ENCODE measurements at regions not wholly inside any gene's neighbourhood (a gene's known extent, or its start where the extent isn't known, plus 50 kb on each side); places are given as distances from the start of the nearest gene placed in this dataset.

DNA sequence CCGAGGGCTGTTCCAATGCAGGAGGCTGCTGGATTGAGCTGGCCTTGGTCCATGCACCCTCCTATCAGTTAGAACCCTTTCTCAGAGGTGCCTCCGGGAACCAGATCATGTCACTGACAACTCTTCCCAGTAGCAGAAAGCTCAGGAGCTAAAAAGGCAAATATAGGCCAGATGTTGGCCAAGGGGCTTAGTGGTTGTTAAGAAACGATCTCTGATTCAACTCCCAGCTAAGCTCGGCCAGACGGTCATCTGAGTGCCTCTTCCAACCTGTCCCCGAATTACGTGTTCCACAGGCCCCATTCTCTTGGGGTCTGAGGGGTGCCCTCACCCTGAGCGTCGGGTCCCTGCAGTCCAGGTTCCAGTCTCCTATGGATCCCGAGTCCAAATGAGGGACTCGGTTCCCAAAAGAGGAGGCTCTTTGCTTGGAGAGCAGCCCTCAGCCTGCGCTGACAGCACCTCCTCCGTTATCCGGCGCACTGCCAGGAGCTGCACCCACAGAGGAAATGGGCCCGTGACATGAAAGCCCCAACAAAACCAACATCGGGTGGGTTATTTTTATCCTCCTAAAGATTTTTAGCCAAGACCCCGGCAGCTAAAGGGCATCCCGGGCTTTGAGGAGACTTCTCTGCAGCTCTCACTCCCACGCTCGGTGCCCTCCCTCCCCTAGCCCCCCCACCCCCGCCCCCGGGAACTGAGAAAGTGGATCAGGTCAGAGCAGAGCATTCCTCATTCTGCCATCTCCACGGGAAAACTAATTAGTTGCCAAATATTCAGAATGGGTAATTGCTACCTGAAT is 106.6 kb upstream of the ID2 start:
- no peaks in the 10 kb centered on the region for H3K9me3 ChIP-seq (replicated peaks; ENCODE audit: control insufficient read depth, insufficient read depth, low read depth, low read length)
- ATAC-seq (no peak), DNase-seq (ENCODE audit: extremely low read depth in 1 of 4, low spot score in 3 of 4) (no peak), FAIRE-seq (no peak)
- H3K9me1 ChIP-seq (ENCODE audit: control insufficient read depth, insufficient read depth, low read length), result no peaks in the 10 kb centered on the region
- POLR2A ChIA-PET, result interaction anchor here (0.6 to 2.7 kb wide), 7 partner anchors 9 to 107 kb away, joined by 3 to 10 read pairs (median 4); partner anchors contain the start of gene ID2
- TF ChIP-seq, protein P1, sequence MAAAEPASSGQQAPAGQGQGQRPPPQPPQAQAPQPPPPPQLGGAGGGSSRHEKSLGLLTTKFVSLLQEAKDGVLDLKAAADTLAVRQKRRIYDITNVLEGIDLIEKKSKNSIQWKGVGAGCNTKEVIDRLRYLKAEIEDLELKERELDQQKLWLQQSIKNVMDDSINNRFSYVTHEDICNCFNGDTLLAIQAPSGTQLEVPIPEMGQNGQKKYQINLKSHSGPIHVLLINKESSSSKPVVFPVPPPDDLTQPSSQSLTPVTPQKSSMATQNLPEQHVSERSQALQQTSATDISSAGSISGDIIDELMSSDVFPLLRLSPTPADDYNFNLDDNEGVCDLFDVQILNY (CRISPR knock-in tag; IDR thresholded peaks at IDR 0.05), result no peak
- TF ChIP-seq SRSF9 (IDR thresholded peaks at IDR 0.05; ENCODE audit: borderline replicate concordance, low read depth, low read length), result no peak
- H3K4me1 ChIP-seq (replicated peaks in 1 of 2; ENCODE audit: control insufficient read depth in 2 of 2, insufficient read depth in 2 of 2, low read length in 2 of 2), result peaks cover 6 to 13% of the 10 kb centered on the region in 2 experiments; a peak in 1 of 5 replicates
- no peaks in the 10 kb centered on the region for H4K20me1 ChIP-seq (replicated peaks; ENCODE audit: control insufficient read depth, insufficient read depth, low read length)
- H3K9ac ChIP-seq (ENCODE audit: insufficient read depth in 1 of 2, low read depth in 2 of 2, low read length in 2 of 2), result no peak overlapping the region; a peak in 1 of 4 replicates
- no TSS peak for BruUV-seq (replicated peaks)
- 23% methylated on average over 16 of the region's 24 CpGs for WGBS (ENCODE audit: insufficient coverage, low coverage, missing lambda C conversion rate)
- no peaks in the 10 kb centered on the region for H3K79me2 ChIP-seq (ENCODE audit: control insufficient read depth, insufficient read depth, low read length)
- H2AFZ ChIP-seq (ENCODE audit: low read depth, low read length), result no peak overlapping the region
- CTCF ChIA-PET (ENCODE audit: low intra/inter-chr PET ratio), result no interaction called here
- no peak overlapping the region for H3K4me2 ChIP-seq (ENCODE audit: insufficient read depth, low read length)
- H3K27me3 ChIP-seq (ENCODE audit: control insufficient read depth in 2 of 2, insufficient read depth in 2 of 2, low read length in 2 of 2), result peaks cover 8 to 76% of the 10 kb centered on the region in 2 experiments; a peak in 4 of 5 replicates
- in situ Hi-C loops (cut with MboI), result no loop called here
- H3K27ac ChIP-seq (ENCODE audit: extremely low read depth, low read depth, low read length), result no peak overlapping the region
- intact Hi-C loops (cut with micrococcal nuclease), result no loop called here
- H3K4me3 ChIP-seq, result no peak overlapping the region
- no peaks in the 10 kb centered on the region for H3K36me3 ChIP-seq (ENCODE audit: control insufficient read depth, insufficient read depth, low read length)

DNA sequence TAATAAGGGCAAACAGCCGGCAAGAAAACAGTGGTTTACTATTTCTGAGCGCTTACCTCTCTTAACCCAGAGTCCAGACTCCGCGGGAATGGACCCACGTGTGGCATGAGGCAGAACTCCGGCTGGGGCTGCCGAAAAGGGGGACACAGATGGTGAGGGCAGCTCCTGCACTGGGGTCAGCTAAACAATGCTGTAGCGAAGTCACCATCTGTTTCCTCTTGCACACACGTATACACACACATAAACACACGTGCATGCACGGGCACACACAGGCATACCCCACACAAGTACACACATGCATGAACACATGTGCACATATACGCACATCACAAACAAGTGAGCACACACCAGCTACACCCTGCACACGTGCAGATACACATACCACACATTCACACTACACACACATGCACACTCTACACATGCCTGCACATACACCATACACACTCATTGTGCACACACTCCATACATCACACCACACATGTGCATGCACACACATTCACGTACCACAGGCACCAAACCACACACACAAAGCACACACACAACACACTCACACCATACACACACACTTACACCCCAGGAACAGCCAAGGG is 105.9 kb upstream of the ID2 start:
- Histone ChIP-seq H3K9me1 (ENCODE audit: control insufficient read depth, insufficient read depth, low read length) (no peaks in the 10 kb centered on the region), H4K20me1 (replicated peaks; ENCODE audit: control insufficient read depth, insufficient read depth, low read length) (no peaks in the 10 kb centered on the region), H3K4me3 (no peak overlapping the region), H3K36me3 (ENCODE audit: control insufficient read depth, insufficient read depth, low read length) (no peaks in the 10 kb centered on the region), H3K9me3 (replicated peaks; ENCODE audit: control insufficient read depth, insufficient read depth, low read depth, low read length) (no peaks in the 10 kb centered on the region), H3K4me1 (replicated peaks in 1 of 2; ENCODE audit: control insufficient read depth in 2 of 2, insufficient read depth in 2 of 2, low read length in 2 of 2) (peaks cover 6 to 14% of the 10 kb centered on the region in 2 experiments; a peak in 4 of 5 replicates), H2AFZ (ENCODE audit: low read depth, low read length) (no peak overlapping the region), H3K27ac (ENCODE audit: extremely low read depth, low read depth, low read length) (no peak overlapping the region), H3K79me2 (ENCODE audit: control insufficient read depth, insufficient read depth, low read length) (no peaks in the 10 kb centered on the region), H3K27me3 (ENCODE audit: control insufficient read depth in 2 of 2, insufficient read depth in 2 of 2, low read length in 2 of 2) (peaks cover 6 to 69% of the 10 kb centered on the region in 2 experiments; a peak in 4 of 5 replicates), H3K4me2 (ENCODE audit: insufficient read depth, low read length) (no peak overlapping the region), H3K9ac (ENCODE audit: insufficient read depth in 1 of 2, low read depth in 2 of 2, low read length in 2 of 2) (no peak overlapping the region)
- in situ Hi-C loops (cut with MboI), result no loop called here
- CTCF ChIA-PET (ENCODE audit: low intra/inter-chr PET ratio), result no interaction called here
- 33% methylated on average over 13 of the region's 14 CpGs for WGBS (ENCODE audit: insufficient coverage, low coverage, missing lambda C conversion rate)
- BruUV-seq (replicated peaks), result no TSS peak
- POLR2A ChIA-PET, result interaction anchor here (1.1 to 2.0 kb wide), 3 partner anchors 8 to 15 kb away, joined by 4 to 5 read pairs (median 5); no protein-coding TSS in a partner anchor
- TF ChIP-seq, protein P2, sequence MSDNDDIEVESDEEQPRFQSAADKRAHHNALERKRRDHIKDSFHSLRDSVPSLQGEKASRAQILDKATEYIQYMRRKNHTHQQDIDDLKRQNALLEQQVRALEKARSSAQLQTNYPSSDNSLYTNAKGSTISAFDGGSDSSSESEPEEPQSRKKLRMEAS (CRISPR knock-in tag; IDR thresholded peaks at IDR 0.05), result peak; percentile 33; the same call in 1 of the 2 replicates
- TF ChIP-seq, protein P3, sequence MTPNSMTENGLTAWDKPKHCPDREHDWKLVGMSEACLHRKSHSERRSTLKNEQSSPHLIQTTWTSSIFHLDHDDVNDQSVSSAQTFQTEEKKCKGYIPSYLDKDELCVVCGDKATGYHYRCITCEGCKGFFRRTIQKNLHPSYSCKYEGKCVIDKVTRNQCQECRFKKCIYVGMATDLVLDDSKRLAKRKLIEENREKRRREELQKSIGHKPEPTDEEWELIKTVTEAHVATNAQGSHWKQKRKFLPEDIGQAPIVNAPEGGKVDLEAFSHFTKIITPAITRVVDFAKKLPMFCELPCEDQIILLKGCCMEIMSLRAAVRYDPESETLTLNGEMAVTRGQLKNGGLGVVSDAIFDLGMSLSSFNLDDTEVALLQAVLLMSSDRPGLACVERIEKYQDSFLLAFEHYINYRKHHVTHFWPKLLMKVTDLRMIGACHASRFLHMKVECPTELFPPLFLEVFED (CRISPR knock-in tag; conservative IDR thresholded peaks at IDR 0.05), result 0 out of 2 replicates have a peak, but pooled peaks have one; percentile 11
- TF ChIP-seq, protein P1 (CRISPR knock-in tag; IDR thresholded peaks at IDR 0.05), result no peak
- no peak for TF ChIP-seq DACH1 (IDR thresholded peaks at IDR 0.05; ENCODE audit: partially characterized antibody)
- ATAC-seq, result no peak
- FAIRE-seq, result peak; percentile 67
- no peak for DNase-seq (ENCODE audit: extremely low read depth in 1 of 4, low spot score in 3 of 4)
- intact Hi-C loops (cut with micrococcal nuclease), result no loop called here

All from K562 (cell line).